ENCODE measurements at regions not wholly inside any gene's neighbourhood (a gene's known extent, or its start where the extent isn't known, plus 50 kb on each side); places are given as distances from the start of the nearest gene placed in this dataset.

GRCh38 chr11:122241566-122241965 is 125.6 kb upstream of the BLID start:
- no peaks in the 10 kb centered on the region for H3K9me3 Mint-ChIP-seq
- intact Hi-C loops (cut with micrococcal nuclease) = no loop called here
- CTCF ChIA-PET = interaction anchor here (0.6 kb wide), 1 partner anchor 9 kb away, joined by 3 read pairs; no protein-coding TSS in a partner anchor
- H3K4me3 Mint-ChIP-seq = no peak overlapping the region
- no peaks in the 10 kb centered on the region for H3K36me3 Mint-ChIP-seq (ENCODE audit: low read depth)
- H3K27me3 Mint-ChIP-seq = peaks cover 2% of the 10 kb centered on the region
- TF ChIP-seq CTCF (IDR thresholded peaks at IDR 0.05) = no peak
- ATAC-seq = no peak
- no peak overlapping the region for H3K27ac Mint-ChIP-seq
- no peaks in the 10 kb centered on the region for H3K4me1 Mint-ChIP-seq (ENCODE audit: low read depth)
- no peak for DNase-seq
- POLR2A ChIA-PET = no interaction called here

GRCh38 chr11:122240638-122241037 is 124.6 kb upstream of the BLID start:
- no peaks in the 10 kb centered on the region for H3K36me3 Mint-ChIP-seq (ENCODE audit: low read depth)
- ChIA-PET POLR2A (interaction anchor here (0.6 kb wide), 1 partner anchor 524 kb away, joined by 3 read pairs; no protein-coding TSS in a partner anchor), CTCF (no interaction called here)
- intact Hi-C loops (cut with micrococcal nuclease) = no loop called here
- H3K4me3 Mint-ChIP-seq = no peak overlapping the region
- DNase-seq (no peak), ATAC-seq (no peak)
- no peak overlapping the region for H3K27ac Mint-ChIP-seq
- H3K27me3 Mint-ChIP-seq = peaks cover 2% of the 10 kb centered on the region
- TF ChIP-seq CTCF (IDR thresholded peaks at IDR 0.05) = no peak
- H3K9me3 Mint-ChIP-seq = no peaks in the 10 kb centered on the region
- no peaks in the 10 kb centered on the region for H3K4me1 Mint-ChIP-seq (ENCODE audit: low read depth)

- Mint-ChIP-seq H3K4me3 (no peak overlapping the region), H3K9me3 (no peaks in the 10 kb centered on the region), H3K27ac (no peak overlapping the region), H3K36me3 (ENCODE audit: low read depth) (no peaks in the 10 kb centered on the region), H3K4me1 (ENCODE audit: low read depth) (no peaks in the 10 kb centered on the region), H3K27me3 (peaks cover 2% of the 10 kb centered on the region)
- ATAC-seq = no peak
- DNase-seq = no peak
- ChIA-PET POLR2A (no interaction called here), CTCF (no interaction called here)
- TF ChIP-seq CTCF (IDR thresholded peaks at IDR 0.05) = no peak
- intact Hi-C loops (cut with micrococcal nuclease) = no loop called here
Observed at GRCh38 chr11:122235615-122236014, 119.6 kb upstream of the BLID start.

GRCh38 chr11:122234780-122235179 is 118.8 kb upstream of the BLID start:
- Mint-ChIP-seq H3K27ac (no peak overlapping the region), H3K4me1 (ENCODE audit: low read depth) (no peaks in the 10 kb centered on the region), H3K4me3 (no peak overlapping the region), H3K27me3 (peaks cover 2% of the 10 kb centered on the region), H3K9me3 (no peaks in the 10 kb centered on the region), H3K36me3 (ENCODE audit: low read depth) (no peaks in the 10 kb centered on the region)
- ATAC-seq = no peak
- TF ChIP-seq CTCF (IDR thresholded peaks at IDR 0.05) = no peak
- DNase-seq = no peak
- ChIA-PET CTCF (no interaction called here), POLR2A (no interaction called here)
- intact Hi-C loops (cut with micrococcal nuclease) = no loop called here

- peaks cover 2% of the 10 kb centered on the region for H3K27me3 Mint-ChIP-seq
- intact Hi-C loops (cut with micrococcal nuclease) = no loop called here
- no peaks in the 10 kb centered on the region for H3K9me3 Mint-ChIP-seq
- ChIA-PET CTCF (no interaction called here), POLR2A (no interaction called here)
- no peak for TF ChIP-seq CTCF (IDR thresholded peaks at IDR 0.05)
- no peak overlapping the region for H3K4me3 Mint-ChIP-seq
- no peak overlapping the region for H3K27ac Mint-ChIP-seq
- no peaks in the 10 kb centered on the region for H3K4me1 Mint-ChIP-seq (ENCODE audit: low read depth)
- DNase-seq = no peak
- no peak for ATAC-seq
- no peaks in the 10 kb centered on the region for H3K36me3 Mint-ChIP-seq (ENCODE audit: low read depth)
Observed at GRCh38 chr11:122234257-122234656, 118.2 kb upstream of the BLID start.

Data from activated CD8-positive, alpha-beta T cell treated with anti-CD3 and anti-CD28 coated beads for 36 hours (primary cell).